ENCODE measurements at regions not wholly inside any gene's neighbourhood (a gene's known extent, or its start where the extent isn't known, plus 50 kb on each side); places are given as distances from the start of the nearest gene placed in this dataset.

GRCh38 chr11:133739481-133739880, 105.8 kb downstream of the SPATA19 start:
- no peak for TF ChIP-seq CTCF (IDR thresholded peaks at IDR 0.05)
- TF ChIP-seq POLR2AphosphoS5 (IDR thresholded peaks at IDR 0.05; ENCODE audit: insufficient read depth in 1 of 2, low read depth in 1 of 2): no peak
